ENCODE measurements at regions not wholly inside any gene's neighbourhood (a gene's known extent, or its start where the extent isn't known, plus 50 kb on each side); places are given as distances from the start of the nearest gene placed in this dataset.
"Not testable (repeated sequence)": the region's sequence is repeated elsewhere in the genome, so short reads cannot be mapped to it uniquely, and the experiment has no call there.

DNA sequence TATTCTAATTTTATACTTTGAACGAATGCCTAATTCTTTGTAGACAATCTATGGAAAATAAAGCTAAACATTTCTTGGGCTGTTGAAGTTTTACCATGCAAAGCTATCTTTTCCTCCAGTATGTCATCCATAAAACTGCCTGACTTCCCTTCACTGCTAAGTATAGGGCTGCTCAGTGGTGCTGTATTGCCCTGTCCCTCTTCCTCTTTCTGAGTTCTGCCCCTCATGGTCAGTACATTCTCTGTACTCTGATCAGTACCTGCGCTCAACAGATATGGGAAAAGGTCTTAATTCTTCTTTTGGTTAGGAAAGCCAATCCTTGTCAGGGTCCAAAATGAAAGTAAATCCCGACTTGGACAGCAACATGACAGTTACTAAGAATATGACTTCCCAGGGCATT, 321.9 kb downstream of the RAD51AP2 start:
- no peaks in the 10 kb centered on the region for H3K27me3 ChIP-seq (ENCODE audit: control insufficient read depth, insufficient read depth, low read length)
- H3K9ac ChIP-seq (ENCODE audit: low read depth, low read length): no peak overlapping the region
- H3K36me3 ChIP-seq (ENCODE audit: control insufficient read depth, insufficient read depth, low read length): no peaks in the 10 kb centered on the region
- H3K9me3 ChIP-seq (ENCODE audit: control insufficient read depth, insufficient read depth, low read length): no peaks in the 10 kb centered on the region
- H3K4me3 ChIP-seq (ENCODE audit: low read depth, low read length): no peak overlapping the region
- no peaks in the 10 kb centered on the region for H3K4me1 ChIP-seq (ENCODE audit: control insufficient read depth, insufficient read depth, low read length)
- H3K27ac ChIP-seq (ENCODE audit: low read depth, low read length): no peak overlapping the region

GRCh38 chr2:17195016-17195415, 323.2 kb downstream of the RAD51AP2 start:
- no peak overlapping the region for H3K9ac ChIP-seq (ENCODE audit: low read depth, low read length)
- H3K27ac ChIP-seq (ENCODE audit: low read depth, low read length): no peak overlapping the region
- H3K27me3 ChIP-seq (ENCODE audit: control insufficient read depth, insufficient read depth, low read length): no peaks in the 10 kb centered on the region
- no peaks in the 10 kb centered on the region for H3K9me3 ChIP-seq (ENCODE audit: control insufficient read depth, insufficient read depth, low read length)
- H3K4me1 ChIP-seq (ENCODE audit: control insufficient read depth, insufficient read depth, low read length): peaks cover 8% of the 10 kb centered on the region; the same call in 1 of the 2 replicates
- H3K4me3 ChIP-seq (ENCODE audit: low read depth, low read length): no peak overlapping the region
- no peaks in the 10 kb centered on the region for H3K36me3 ChIP-seq (ENCODE audit: control insufficient read depth, insufficient read depth, low read length)

- no peak overlapping the region for H3K4me3 ChIP-seq (ENCODE audit: low read depth, low read length)
- no peaks in the 10 kb centered on the region for H3K36me3 ChIP-seq (ENCODE audit: control insufficient read depth, insufficient read depth, low read length)
- H3K4me1 ChIP-seq (ENCODE audit: control insufficient read depth, insufficient read depth, low read length): peaks cover 8% of the 10 kb centered on the region; the same call in 1 of the 2 replicates
- H3K9me3 ChIP-seq (ENCODE audit: control insufficient read depth, insufficient read depth, low read length): no peaks in the 10 kb centered on the region
- no peaks in the 10 kb centered on the region for H3K27me3 ChIP-seq (ENCODE audit: control insufficient read depth, insufficient read depth, low read length)
- H3K9ac ChIP-seq (ENCODE audit: low read depth, low read length): no peak overlapping the region
- no peak overlapping the region for H3K27ac ChIP-seq (ENCODE audit: low read depth, low read length)
Measured at GRCh38 chr2:17194083-17194482, 324.2 kb downstream of the RAD51AP2 start.

GRCh38 chr2:17193433-17193890, 324.8 kb downstream of the RAD51AP2 start:
- H3K27me3 ChIP-seq (ENCODE audit: control insufficient read depth, insufficient read depth, low read length); H3K4me3 ChIP-seq (ENCODE audit: low read depth, low read length); H3K36me3 ChIP-seq (ENCODE audit: control insufficient read depth, insufficient read depth, low read length); H3K9ac ChIP-seq (ENCODE audit: low read depth, low read length); H3K4me1 ChIP-seq (ENCODE audit: control insufficient read depth, insufficient read depth, low read length); H3K27ac ChIP-seq (ENCODE audit: low read depth, low read length); H3K9me3 ChIP-seq (ENCODE audit: control insufficient read depth, insufficient read depth, low read length): not testable (repeated sequence)

GRCh38 chr2:17191223-17191622, 327.0 kb downstream of the RAD51AP2 start:
- H3K9me3 ChIP-seq (ENCODE audit: control insufficient read depth, insufficient read depth, low read length): no peaks in the 10 kb centered on the region
- H3K4me3 ChIP-seq (ENCODE audit: low read depth, low read length): no peak overlapping the region
- no peaks in the 10 kb centered on the region for H3K36me3 ChIP-seq (ENCODE audit: control insufficient read depth, insufficient read depth, low read length)
- no peak overlapping the region for H3K9ac ChIP-seq (ENCODE audit: low read depth, low read length)
- H3K4me1 ChIP-seq (ENCODE audit: control insufficient read depth, insufficient read depth, low read length): peaks cover 8% of the 10 kb centered on the region; the same call in 1 of the 2 replicates
- no peak overlapping the region for H3K27ac ChIP-seq (ENCODE audit: low read depth, low read length)
- no peaks in the 10 kb centered on the region for H3K27me3 ChIP-seq (ENCODE audit: control insufficient read depth, insufficient read depth, low read length)

DNA sequence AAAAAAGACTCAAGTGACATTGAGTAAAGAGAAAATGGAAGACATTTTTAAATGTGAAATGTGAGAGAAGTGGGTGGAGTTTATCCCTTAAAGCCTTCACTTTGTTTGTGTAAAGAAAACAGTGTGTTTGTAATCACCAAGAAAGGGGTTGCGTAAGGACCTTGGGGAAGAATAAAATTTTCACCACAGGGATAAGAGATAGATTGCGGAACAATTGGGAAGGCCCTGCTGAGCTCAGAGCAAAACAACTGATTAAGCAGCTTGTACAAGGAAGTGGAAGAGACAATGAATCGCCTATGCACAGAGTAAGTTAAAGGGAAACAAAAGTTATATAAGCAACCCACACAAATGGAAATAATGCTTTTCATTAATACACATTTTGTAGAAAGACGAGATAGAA, 327.7 kb downstream of the RAD51AP2 start:
- Histone ChIP-seq H3K27me3 (ENCODE audit: control insufficient read depth, insufficient read depth, low read length) (no peaks in the 10 kb centered on the region), H3K4me1 (ENCODE audit: control insufficient read depth, insufficient read depth, low read length) (peaks cover 8% of the 10 kb centered on the region; the same call in 1 of the 2 replicates), H3K36me3 (ENCODE audit: control insufficient read depth, insufficient read depth, low read length) (no peaks in the 10 kb centered on the region), H3K9me3 (ENCODE audit: control insufficient read depth, insufficient read depth, low read length) (no peaks in the 10 kb centered on the region), H3K27ac (ENCODE audit: low read depth, low read length) (no peak overlapping the region), H3K4me3 (ENCODE audit: low read depth, low read length) (no peak overlapping the region), H3K9ac (ENCODE audit: low read depth, low read length) (no peak overlapping the region)

- Histone ChIP-seq H3K27me3 (ENCODE audit: control insufficient read depth, insufficient read depth, low read length) (no peaks in the 10 kb centered on the region), H3K4me3 (ENCODE audit: low read depth, low read length) (no peak overlapping the region), H3K36me3 (ENCODE audit: control insufficient read depth, insufficient read depth, low read length) (no peaks in the 10 kb centered on the region), H3K4me1 (ENCODE audit: control insufficient read depth, insufficient read depth, low read length) (peaks cover 8% of the 10 kb centered on the region; the same call in 1 of the 2 replicates), H3K9me3 (ENCODE audit: control insufficient read depth, insufficient read depth, low read length) (no peaks in the 10 kb centered on the region), H3K27ac (ENCODE audit: low read depth, low read length) (no peak overlapping the region), H3K9ac (ENCODE audit: low read depth, low read length) (no peak overlapping the region)
Measured at GRCh38 chr2:17188721-17189120, 329.5 kb downstream of the RAD51AP2 start.

GRCh38 chr2:17184512-17184911, 333.7 kb downstream of the RAD51AP2 start:
- H3K9me3 ChIP-seq (ENCODE audit: control insufficient read depth, insufficient read depth, low read length): no peaks in the 10 kb centered on the region
- H3K9ac ChIP-seq (ENCODE audit: low read depth, low read length): no peak overlapping the region
- H3K27ac ChIP-seq (ENCODE audit: low read depth, low read length): no peak overlapping the region
- H3K36me3 ChIP-seq (ENCODE audit: control insufficient read depth, insufficient read depth, low read length): no peaks in the 10 kb centered on the region
- H3K4me3 ChIP-seq (ENCODE audit: low read depth, low read length): no peak overlapping the region
- no peaks in the 10 kb centered on the region for H3K27me3 ChIP-seq (ENCODE audit: control insufficient read depth, insufficient read depth, low read length)
- no peaks in the 10 kb centered on the region for H3K4me1 ChIP-seq (ENCODE audit: control insufficient read depth, insufficient read depth, low read length)

DNA sequence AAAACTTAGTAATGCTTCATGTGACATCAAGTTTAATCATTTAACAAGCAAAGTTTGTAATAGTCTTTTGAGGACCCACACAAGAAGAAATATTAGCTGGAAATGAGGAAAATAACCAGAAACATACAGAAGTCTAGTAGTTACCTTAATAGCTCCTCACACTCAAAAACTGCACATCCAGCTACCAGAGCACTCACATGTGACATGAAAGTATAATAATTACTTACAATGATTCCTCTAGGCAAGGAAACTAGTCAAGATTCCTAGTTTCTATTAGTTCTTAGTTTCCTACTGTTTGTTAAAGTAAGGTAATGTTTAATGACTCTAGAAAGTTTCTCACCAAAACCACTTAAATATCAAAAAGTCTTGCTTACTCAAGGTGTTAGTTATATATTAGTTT, 335.8 kb downstream of the RAD51AP2 start:
- Histone ChIP-seq H3K27ac (ENCODE audit: low read depth, low read length) (no peak overlapping the region), H3K4me3 (ENCODE audit: low read depth, low read length) (no peak overlapping the region), H3K4me1 (ENCODE audit: control insufficient read depth, insufficient read depth, low read length) (no peaks in the 10 kb centered on the region), H3K27me3 (ENCODE audit: control insufficient read depth, insufficient read depth, low read length) (no peaks in the 10 kb centered on the region), H3K9me3 (ENCODE audit: control insufficient read depth, insufficient read depth, low read length) (no peaks in the 10 kb centered on the region), H3K36me3 (ENCODE audit: control insufficient read depth, insufficient read depth, low read length) (no peaks in the 10 kb centered on the region), H3K9ac (ENCODE audit: low read depth, low read length) (no peak overlapping the region)

- H3K9me3 ChIP-seq (ENCODE audit: control insufficient read depth, insufficient read depth, low read length): no peaks in the 10 kb centered on the region
- H3K27ac ChIP-seq (ENCODE audit: low read depth, low read length): no peak overlapping the region
- no peak overlapping the region for H3K4me3 ChIP-seq (ENCODE audit: low read depth, low read length)
- H3K9ac ChIP-seq (ENCODE audit: low read depth, low read length): no peak overlapping the region
- no peaks in the 10 kb centered on the region for H3K27me3 ChIP-seq (ENCODE audit: control insufficient read depth, insufficient read depth, low read length)
- no peaks in the 10 kb centered on the region for H3K36me3 ChIP-seq (ENCODE audit: control insufficient read depth, insufficient read depth, low read length)
- H3K4me1 ChIP-seq (ENCODE audit: control insufficient read depth, insufficient read depth, low read length): no peaks in the 10 kb centered on the region
Measured at GRCh38 chr2:17181051-17181752, 337.0 kb downstream of the RAD51AP2 start.

- no peak overlapping the region for H3K27ac ChIP-seq (ENCODE audit: low read depth, low read length)
- H3K27me3 ChIP-seq (ENCODE audit: control insufficient read depth, insufficient read depth, low read length): no peaks in the 10 kb centered on the region
- H3K9ac ChIP-seq (ENCODE audit: low read depth, low read length): no peak overlapping the region
- no peaks in the 10 kb centered on the region for H3K4me1 ChIP-seq (ENCODE audit: control insufficient read depth, insufficient read depth, low read length)
- no peaks in the 10 kb centered on the region for H3K9me3 ChIP-seq (ENCODE audit: control insufficient read depth, insufficient read depth, low read length)
- no peaks in the 10 kb centered on the region for H3K36me3 ChIP-seq (ENCODE audit: control insufficient read depth, insufficient read depth, low read length)
- H3K4me3 ChIP-seq (ENCODE audit: low read depth, low read length): no peak overlapping the region
Measured at GRCh38 chr2:17179145-17179808, 339.0 kb downstream of the RAD51AP2 start.

Measured in HUES48 (cell line).